ENCODE measurements at regions not wholly inside any gene's neighbourhood (a gene's known extent, or its start where the extent isn't known, plus 50 kb on each side); places are given as distances from the start of the nearest gene placed in this dataset.
A peak's percentile ranks its signal among the peaks of the same experiment; 100 is the strongest.

DNA sequence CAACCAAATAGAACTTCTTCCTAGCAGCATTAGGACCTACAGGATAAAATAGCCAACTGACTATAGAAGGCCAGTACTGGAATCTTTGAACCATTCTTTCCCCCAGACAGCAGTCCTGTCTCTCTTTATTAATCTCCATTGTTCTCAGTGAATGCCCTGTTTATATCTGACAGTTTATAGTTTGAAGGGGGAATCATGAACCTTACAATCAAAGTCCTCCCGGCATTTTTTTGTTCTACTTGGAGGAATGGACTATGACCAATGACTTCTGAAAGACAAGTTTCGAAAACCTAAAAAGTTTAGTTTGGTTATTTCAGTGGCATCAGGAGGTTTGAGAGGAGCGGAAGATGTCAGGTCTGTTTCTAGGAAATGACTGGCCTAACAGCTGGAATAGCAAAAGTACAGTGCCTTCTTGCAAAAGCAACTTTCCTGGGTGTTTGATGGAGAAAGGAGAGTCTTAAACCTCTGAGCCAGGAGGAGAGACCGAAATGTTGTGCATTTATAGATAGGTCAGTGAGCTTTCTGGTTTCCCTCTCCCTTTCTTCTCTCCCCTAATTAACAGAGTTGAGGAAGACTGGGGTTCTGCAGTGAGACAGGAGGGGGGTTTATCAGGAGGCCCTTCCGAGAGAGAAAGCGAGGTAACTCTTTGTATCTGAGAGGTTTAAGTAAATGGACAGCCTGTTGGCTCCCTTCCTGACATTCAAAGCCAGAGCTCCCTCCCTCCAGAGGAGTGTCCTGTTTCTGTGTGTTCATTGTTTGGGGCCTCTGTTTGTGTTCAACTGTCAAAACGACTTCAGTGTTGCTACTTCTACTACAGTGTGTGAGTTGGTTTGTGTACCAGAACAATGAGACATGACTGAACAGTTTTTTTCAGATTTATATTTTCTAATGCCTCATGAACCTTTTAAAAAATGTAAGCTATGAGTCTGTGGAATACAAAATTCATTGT lies 383.0 kb upstream of the RARB start:
- WGBS, 3 donors, result 65 to 72% (median 69%) methylated on average over 7 of the region's 7 CpGs
- no peak for FAIRE-seq
- DNase-seq, result no peak
- H3K9me3 ChIP-seq (ENCODE audit: control insufficient read depth in 2 of 2, insufficient read depth in 1 of 2, low read depth in 1 of 2, low read length in 1 of 2), result peaks cover 0 to 4% of the 10 kb centered on the region in 2 donors
- no peak overlapping the region for H3K4me3 ChIP-seq (ENCODE audit: low read depth in 1 of 3, low read length in 3 of 3)
- no peaks in the 10 kb centered on the region for H3K27me3 ChIP-seq (ENCODE audit: control insufficient read depth in 3 of 3, insufficient read depth in 3 of 3, low read length in 3 of 3)
- no peaks in the 10 kb centered on the region for H3K36me3 ChIP-seq (ENCODE audit: control insufficient read depth in 3 of 3, insufficient read depth in 2 of 3, low read depth in 1 of 3, low read length in 3 of 3)
- H3K27ac ChIP-seq (ENCODE audit: low read depth in 1 of 3, low read length in 2 of 3), result no peak overlapping the region
- H3K4me1 ChIP-seq (ENCODE audit: control insufficient read depth in 3 of 3, insufficient read depth in 2 of 3, low read depth in 1 of 3, low read length in 2 of 3), result no peaks in the 10 kb centered on the region

DNA sequence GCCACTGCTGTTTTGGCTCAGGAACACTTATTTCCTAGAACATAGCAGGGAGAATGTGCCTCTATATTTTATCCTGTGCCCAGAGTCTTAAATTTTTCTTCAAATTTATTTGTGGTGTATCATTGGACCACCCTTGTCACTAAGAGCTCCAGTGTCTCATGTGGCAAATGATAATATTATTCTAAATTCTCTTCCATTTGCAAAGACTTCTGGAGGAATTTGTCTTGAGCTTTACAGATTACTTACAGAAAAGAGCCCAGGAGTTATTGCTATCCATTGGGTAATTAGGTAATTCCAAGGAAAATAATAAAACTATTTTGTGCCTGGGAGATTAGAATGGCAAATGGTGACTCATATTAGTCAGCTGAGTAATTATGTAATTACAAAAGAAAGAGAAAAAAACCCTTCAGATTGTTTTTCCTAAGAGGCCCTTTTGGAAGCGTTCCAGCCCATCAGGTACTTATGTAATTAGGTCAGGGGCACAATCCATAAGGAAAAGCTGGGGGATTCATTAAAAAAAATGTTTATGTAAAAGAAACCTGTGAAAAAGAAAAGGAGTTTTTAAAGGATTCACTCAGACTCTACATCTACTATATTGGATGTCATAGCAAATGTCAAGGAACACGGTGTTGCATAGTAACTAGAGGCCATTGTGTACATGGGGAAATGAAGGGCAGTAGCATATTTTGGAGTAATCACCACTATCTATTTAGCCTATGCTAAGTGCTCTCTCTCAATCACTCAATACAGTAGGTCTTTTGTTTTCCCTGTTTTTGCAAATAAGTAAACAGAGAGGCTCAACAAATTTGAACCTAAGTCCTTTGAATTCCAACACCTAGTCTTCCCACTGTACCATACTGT lies 380.9 kb upstream of the RARB start:
- Histone ChIP-seq H3K9me3 (ENCODE audit: control insufficient read depth in 2 of 2, insufficient read depth in 1 of 2, low read depth in 1 of 2, low read length in 1 of 2) (peaks cover 0 to 4% of the 10 kb centered on the region in 2 donors), H3K4me1 (ENCODE audit: control insufficient read depth in 3 of 3, insufficient read depth in 2 of 3, low read depth in 1 of 3, low read length in 2 of 3) (no peaks in the 10 kb centered on the region), H3K4me3 (ENCODE audit: low read depth in 1 of 3, low read length in 3 of 3) (no peak overlapping the region), H3K27me3 (ENCODE audit: control insufficient read depth in 3 of 3, insufficient read depth in 3 of 3, low read length in 3 of 3) (no peaks in the 10 kb centered on the region), H3K27ac (ENCODE audit: low read depth in 1 of 3, low read length in 2 of 3) (no peak overlapping the region), H3K36me3 (ENCODE audit: control insufficient read depth in 3 of 3, insufficient read depth in 2 of 3, low read depth in 1 of 3, low read length in 3 of 3) (no peaks in the 10 kb centered on the region)
- FAIRE-seq, result no peak
- peak in 1 of 2 donors; percentile 62 for DNase-seq
- WGBS, 3 donors, result 37 to 53% (median 37%) methylated on average over 2 of the region's 2 CpGs

DNA sequence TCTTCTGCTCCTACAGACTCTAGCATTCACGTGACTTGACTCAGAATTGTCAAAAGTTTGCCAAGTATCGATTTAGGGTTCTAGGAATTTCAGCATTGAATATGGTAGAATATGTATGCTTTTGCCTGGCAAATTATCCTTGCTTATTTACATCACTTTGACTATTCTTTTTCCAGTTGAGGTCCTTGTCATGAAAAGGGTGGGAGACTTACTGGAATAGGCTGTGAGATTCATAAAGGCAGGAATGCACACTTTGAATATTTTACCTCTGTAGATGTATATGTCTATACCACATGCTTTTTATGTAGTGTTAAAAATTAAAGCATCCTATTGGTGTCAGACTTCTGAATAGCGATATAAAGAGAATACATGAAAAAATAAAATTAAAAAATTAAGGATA lies 378.8 kb upstream of the RARB start:
- Histone ChIP-seq H3K36me3 (ENCODE audit: control insufficient read depth in 3 of 3, insufficient read depth in 2 of 3, low read depth in 1 of 3, low read length in 3 of 3) (no peaks in the 10 kb centered on the region), H3K27ac (ENCODE audit: low read depth in 1 of 3, low read length in 2 of 3) (no peak overlapping the region), H3K9me3 (ENCODE audit: control insufficient read depth in 2 of 2, insufficient read depth in 1 of 2, low read depth in 1 of 2, low read length in 1 of 2) (peaks cover 0 to 4% of the 10 kb centered on the region in 2 donors), H3K27me3 (ENCODE audit: control insufficient read depth in 3 of 3, insufficient read depth in 3 of 3, low read length in 3 of 3) (no peaks in the 10 kb centered on the region), H3K4me1 (ENCODE audit: control insufficient read depth in 3 of 3, insufficient read depth in 2 of 3, low read depth in 1 of 3, low read length in 2 of 3) (no peaks in the 10 kb centered on the region), H3K4me3 (ENCODE audit: low read depth in 1 of 3, low read length in 3 of 3) (no peak overlapping the region)
- DNase-seq (no peak), FAIRE-seq (no peak)
- WGBS, 3 donors, result 82 to 90% (median 84%) methylated on average over 3 of the region's 3 CpGs

DNA sequence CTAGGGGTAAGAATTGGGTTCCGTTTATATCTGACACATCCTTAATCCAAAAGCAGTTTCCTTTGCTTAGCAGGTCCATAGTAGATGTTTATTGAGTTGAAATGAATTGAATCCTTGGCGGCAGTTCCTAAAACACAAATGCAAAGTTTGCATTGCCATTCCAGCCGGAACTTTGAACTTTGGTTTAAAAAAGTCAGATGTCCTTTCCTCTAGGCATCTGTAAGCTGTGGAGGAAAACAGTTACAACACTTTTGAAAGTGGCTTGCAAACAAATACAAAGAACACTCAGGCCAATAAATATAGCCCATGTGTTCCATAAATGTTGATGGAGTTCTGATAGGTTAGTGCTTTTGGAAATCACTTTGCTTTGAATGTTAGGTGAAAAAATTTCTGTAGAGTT lies 374.7 kb upstream of the RARB start:
- no peaks in the 10 kb centered on the region for H3K9me3 ChIP-seq (ENCODE audit: control insufficient read depth in 2 of 2, insufficient read depth in 1 of 2, low read depth in 1 of 2, low read length in 1 of 2)
- H3K27ac ChIP-seq (ENCODE audit: low read depth in 1 of 3, low read length in 2 of 3), result no peak overlapping the region
- DNase-seq (no peak), FAIRE-seq (no peak)
- 30 to 70% (median 47%) methylated on average over 3 of the region's 3 CpGs for WGBS, 3 donors
- H3K4me1 ChIP-seq (ENCODE audit: control insufficient read depth in 3 of 3, insufficient read depth in 2 of 3, low read depth in 1 of 3, low read length in 2 of 3), result no peaks in the 10 kb centered on the region
- H3K4me3 ChIP-seq (ENCODE audit: low read depth in 1 of 3, low read length in 3 of 3), result no peak overlapping the region
- no peaks in the 10 kb centered on the region for H3K36me3 ChIP-seq (ENCODE audit: control insufficient read depth in 3 of 3, insufficient read depth in 2 of 3, low read depth in 1 of 3, low read length in 3 of 3)
- H3K27me3 ChIP-seq (ENCODE audit: control insufficient read depth in 3 of 3, insufficient read depth in 3 of 3, low read length in 3 of 3), result no peaks in the 10 kb centered on the region

DNA sequence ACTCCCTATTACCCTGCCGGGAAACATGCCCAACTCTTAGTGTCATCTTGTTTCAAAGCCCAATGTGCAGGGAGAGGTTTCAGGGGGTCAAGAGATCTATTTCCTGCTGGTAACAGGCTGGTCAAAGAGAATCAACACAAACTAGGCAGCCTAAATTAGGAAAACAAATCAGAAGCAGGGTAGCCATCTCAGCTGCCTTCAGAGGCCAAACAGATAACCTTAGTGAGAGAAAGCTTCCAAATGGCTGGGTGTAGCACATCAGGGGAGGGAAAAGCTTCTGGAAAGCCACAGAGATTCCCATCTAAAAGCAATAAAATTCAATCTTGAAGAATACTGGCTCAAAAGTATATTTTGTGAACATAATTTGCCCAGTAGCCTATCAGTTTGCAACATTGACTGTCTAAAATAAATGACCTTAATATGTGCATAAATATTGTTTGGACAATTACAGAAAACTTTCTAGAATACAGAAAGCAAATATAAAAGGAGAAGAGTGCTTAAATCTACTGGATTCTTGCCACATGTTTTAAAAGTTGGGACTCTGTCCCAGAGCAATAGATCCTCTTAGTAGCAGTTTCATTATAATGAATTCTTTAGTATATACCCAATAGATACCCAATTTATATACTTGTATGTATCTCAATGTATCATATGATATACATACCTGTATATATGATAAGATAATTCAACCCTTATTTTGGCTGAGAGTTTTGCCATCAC lies 371.9 kb upstream of the RARB start:
- H3K27ac ChIP-seq (ENCODE audit: low read depth in 1 of 3, low read length in 2 of 3), result no peak overlapping the region
- no peaks in the 10 kb centered on the region for H3K4me1 ChIP-seq (ENCODE audit: control insufficient read depth in 3 of 3, insufficient read depth in 2 of 3, low read depth in 1 of 3, low read length in 2 of 3)
- H3K36me3 ChIP-seq (ENCODE audit: control insufficient read depth in 3 of 3, insufficient read depth in 2 of 3, low read depth in 1 of 3, low read length in 3 of 3), result no peaks in the 10 kb centered on the region
- no peaks in the 10 kb centered on the region for H3K27me3 ChIP-seq (ENCODE audit: control insufficient read depth in 3 of 3, insufficient read depth in 3 of 3, low read length in 3 of 3)
- FAIRE-seq, result no peak
- no peaks in the 10 kb centered on the region for H3K9me3 ChIP-seq (ENCODE audit: control insufficient read depth in 2 of 2, insufficient read depth in 1 of 2, low read depth in 1 of 2, low read length in 1 of 2)
- 64 to 84% (median 68%) methylated on average over 1 of the region's 1 CpG for WGBS, 3 donors
- DNase-seq, result no peak
- H3K4me3 ChIP-seq (ENCODE audit: low read depth in 1 of 3, low read length in 3 of 3), result no peak overlapping the region

DNA sequence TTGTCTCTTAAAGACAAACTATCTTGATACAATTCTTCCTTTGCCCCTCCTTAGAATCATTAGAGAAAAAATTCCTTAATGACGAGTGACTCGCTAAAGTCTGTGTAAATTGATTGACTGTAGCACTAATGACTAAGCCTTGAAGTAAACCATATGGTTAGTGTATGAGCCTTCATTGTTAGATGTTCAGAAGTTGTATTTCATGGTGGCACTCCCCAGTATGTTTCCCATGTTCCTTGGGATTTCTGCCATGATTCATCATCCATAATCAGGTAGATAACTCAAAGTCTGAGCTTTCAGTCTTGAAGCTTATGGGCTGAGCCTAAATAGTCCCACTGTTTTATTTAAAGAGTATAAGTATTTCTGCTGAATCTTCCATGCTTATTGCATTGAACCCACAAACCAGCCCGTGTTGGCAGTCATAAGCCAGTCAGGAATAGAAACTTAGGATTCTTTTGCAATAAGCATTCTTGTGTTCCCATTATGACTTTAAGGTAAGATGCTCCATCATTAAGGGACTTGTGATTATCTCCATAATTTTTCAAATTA lies 371.2 kb upstream of the RARB start:
- WGBS, 3 donors, result 75 to 81% (median 80%) methylated on average over 3 of the region's 3 CpGs
- H3K4me3 ChIP-seq (ENCODE audit: low read depth in 1 of 3, low read length in 3 of 3), result no peak overlapping the region
- no peak for FAIRE-seq

DNA sequence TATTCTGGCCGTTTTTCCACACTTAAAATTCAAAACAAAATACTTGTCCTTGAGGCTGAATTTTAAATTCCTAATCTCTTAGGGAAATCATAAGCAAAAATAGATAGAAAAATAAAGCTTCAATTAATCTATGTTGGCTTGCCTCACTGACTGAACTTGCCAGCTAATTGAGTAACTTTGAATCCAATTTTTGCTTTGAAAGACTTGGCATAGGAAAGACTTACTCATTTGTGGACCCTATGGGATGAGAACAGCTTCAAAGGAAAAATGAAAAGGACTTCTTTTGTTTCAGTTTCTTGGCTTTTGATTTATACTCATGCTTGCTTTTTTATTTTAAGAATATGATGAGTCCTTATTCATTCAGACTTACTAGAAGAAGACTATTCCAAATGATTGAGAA lies 370.7 kb upstream of the RARB start:
- Histone ChIP-seq H3K27me3 (ENCODE audit: control insufficient read depth in 3 of 3, insufficient read depth in 3 of 3, low read length in 3 of 3) (no peaks in the 10 kb centered on the region), H3K4me1 (ENCODE audit: control insufficient read depth in 3 of 3, insufficient read depth in 2 of 3, low read depth in 1 of 3, low read length in 2 of 3) (no peaks in the 10 kb centered on the region), H3K4me3 (ENCODE audit: low read depth in 1 of 3, low read length in 3 of 3) (no peak overlapping the region), H3K36me3 (ENCODE audit: control insufficient read depth in 3 of 3, insufficient read depth in 2 of 3, low read depth in 1 of 3, low read length in 3 of 3) (no peaks in the 10 kb centered on the region), H3K9me3 (ENCODE audit: control insufficient read depth in 2 of 2, insufficient read depth in 1 of 2, low read depth in 1 of 2, low read length in 1 of 2) (no peaks in the 10 kb centered on the region), H3K27ac (ENCODE audit: low read depth in 1 of 3, low read length in 2 of 3) (no peak overlapping the region)
- WGBS, 3 donors, result 19 to 47% (median 28%) methylated on average over 1 of the region's 1 CpG
- FAIRE-seq, result no peak
- DNase-seq, result no peak

More for the DNA sequence above, 371.2 kb upstream of the RARB start:
- Histone ChIP-seq H3K27me3 (ENCODE audit: control insufficient read depth in 3 of 3, insufficient read depth in 3 of 3, low read length in 3 of 3) (no peaks in the 10 kb centered on the region), H3K27ac (ENCODE audit: low read depth in 1 of 3, low read length in 2 of 3) (no peak overlapping the region), H3K36me3 (ENCODE audit: control insufficient read depth in 3 of 3, insufficient read depth in 2 of 3, low read depth in 1 of 3, low read length in 3 of 3) (no peaks in the 10 kb centered on the region), H3K4me1 (ENCODE audit: control insufficient read depth in 3 of 3, insufficient read depth in 2 of 3, low read depth in 1 of 3, low read length in 2 of 3) (no peaks in the 10 kb centered on the region), H3K9me3 (ENCODE audit: control insufficient read depth in 2 of 2, insufficient read depth in 1 of 2, low read depth in 1 of 2, low read length in 1 of 2) (no peaks in the 10 kb centered on the region)
- no peak for DNase-seq

DNA sequence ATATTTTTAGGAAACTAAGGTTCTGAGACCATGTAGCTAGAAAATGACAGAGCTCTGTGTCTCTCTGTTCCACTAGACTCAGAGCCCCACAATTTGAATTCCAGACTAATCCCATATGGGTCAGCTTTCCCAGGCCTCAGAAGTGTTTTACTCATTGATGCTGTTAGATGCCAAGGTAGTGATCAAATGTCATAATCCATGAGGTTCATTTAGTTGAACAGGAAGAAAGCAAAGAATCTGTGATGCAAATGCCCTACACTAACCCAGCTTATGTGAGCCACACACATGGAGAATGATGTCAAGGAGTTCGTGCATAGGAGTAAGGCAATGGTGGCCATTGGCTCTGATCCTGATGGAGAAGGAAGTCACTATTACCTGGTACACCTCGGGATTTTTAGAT lies 363.4 kb upstream of the RARB start:
- no peaks in the 10 kb centered on the region for H3K4me1 ChIP-seq (ENCODE audit: control insufficient read depth in 3 of 3, insufficient read depth in 2 of 3, low read depth in 1 of 3, low read length in 2 of 3)
- H3K36me3 ChIP-seq (ENCODE audit: control insufficient read depth in 3 of 3, insufficient read depth in 2 of 3, low read depth in 1 of 3, low read length in 3 of 3), result no peaks in the 10 kb centered on the region
- no peaks in the 10 kb centered on the region for H3K27me3 ChIP-seq (ENCODE audit: control insufficient read depth in 3 of 3, insufficient read depth in 3 of 3, low read length in 3 of 3)
- FAIRE-seq (no peak), DNase-seq (no peak)
- no peak overlapping the region for H3K27ac ChIP-seq (ENCODE audit: low read depth in 1 of 3, low read length in 2 of 3)
- WGBS, 3 donors, result 75 to 80% (median 76%) methylated on average over 2 of the region's 2 CpGs
- no peaks in the 10 kb centered on the region for H3K9me3 ChIP-seq (ENCODE audit: control insufficient read depth in 2 of 2, insufficient read depth in 1 of 2, low read depth in 1 of 2, low read length in 1 of 2)
- no peak overlapping the region for H3K4me3 ChIP-seq (ENCODE audit: low read depth in 1 of 3, low read length in 3 of 3)
